Natural killer cell treated with Interleukin-12 subunit alpha and Interleukin-12 subunit beta and Interleukin-15 and Interleukin-18, amount 100 ng/mL, for 72 hours (primary cell): ENCODE measurements at regions not wholly inside any gene's neighbourhood (a gene's known extent, or its start where the extent isn't known, plus 50 kb on each side); places are given as distances from the start of the nearest gene placed in this dataset.

Experiments used
- ATAC-seq, 2 donors: fragments of 150-1000 bp; cut with Tn5 transposase in 1 of 2; sonication (Bioruptor Pico), chemical (Tn5 transposase) in 1 of 2; 2 replicates each; pipeline ENCODE4 v1.10.0; 2021
- DNase-seq: peaks from one replicate; pipeline ENCODE4 v3.0.0; 2022; ENCODE audit warnings: low spot score
- H3K27ac Mint-ChIP-seq, 2 donors: 1 replicate in 1 of 2; 2 replicates in 1 of 2; pipeline ENCODE4 v1.8.0; 2022; ENCODE audit warnings: mixed read lengths in 2 of 2, mild to moderate bottlenecking in 1 of 2, moderate library complexity in 1 of 2
- H3K27me3 Mint-ChIP-seq, 2 donors: 1 replicate in 1 of 2; 2 replicates in 1 of 2; pipeline ENCODE4 v1.8.0; 2022; ENCODE audit warnings: mixed read lengths in 2 of 2
- H3K36me3 Mint-ChIP-seq: one replicate; pipeline ENCODE4 v1.8.0; 2022; ENCODE audit warnings: mixed read lengths
- H3K4me1 Mint-ChIP-seq, 2 donors: 1 replicate in 1 of 2; 2 replicates in 1 of 2; pipeline ENCODE4 v1.8.0; 2022; ENCODE audit warnings: low read depth in 2 of 2, mixed read lengths in 2 of 2, mild to moderate bottlenecking in 1 of 2
- H3K4me3 Mint-ChIP-seq: one replicate; pipeline ENCODE4 v1.8.0; 2022; ENCODE audit warnings: mixed read lengths
- H3K9me3 Mint-ChIP-seq: 2 replicates; pipeline ENCODE4 v1.8.0; 2022; ENCODE audit warnings: mixed read lengths

GRCh38 chr5:26482810-26483375, 555.5 kb downstream of the CDH9 start:
- no peaks in the 10 kb centered on the region for H3K4me1 Mint-ChIP-seq
- no peak overlapping the region for H3K27ac Mint-ChIP-seq
- DNase-seq (no peak), ATAC-seq (no peak)
- peaks cover 12% of the 10 kb centered on the region for H3K9me3 Mint-ChIP-seq
- peaks cover 5% of the 10 kb centered on the region for H3K36me3 Mint-ChIP-seq
- H3K27me3 Mint-ChIP-seq = no peaks in the 10 kb centered on the region
- H3K4me3 Mint-ChIP-seq = no peak overlapping the region

GRCh38 chr5:26482076-26482809, 556.1 kb downstream of the CDH9 start:
- Mint-ChIP-seq H3K9me3 (peaks cover 5% of the 10 kb centered on the region), H3K36me3 (peaks cover 5% of the 10 kb centered on the region), H3K4me1 (no peaks in the 10 kb centered on the region), H3K27ac (no peak overlapping the region), H3K4me3 (no peak overlapping the region), H3K27me3 (no peaks in the 10 kb centered on the region)
- ATAC-seq (no peak), DNase-seq (no peak)

- Mint-ChIP-seq H3K4me3 (no peak overlapping the region), H3K27ac (no peak overlapping the region), H3K36me3 (peaks cover 6% of the 10 kb centered on the region), H3K27me3 (no peaks in the 10 kb centered on the region), H3K4me1 (no peaks in the 10 kb centered on the region), H3K9me3 (peaks cover 6% of the 10 kb centered on the region)
- ATAC-seq (no peak), DNase-seq (no peak)
Observed at GRCh38 chr5:26470439-26470838, 567.9 kb downstream of the CDH9 start.

GRCh38 chr5:26439121-26439520, 599.3 kb downstream of the CDH9 start:
- no peak for DNase-seq
- Mint-ChIP-seq H3K4me1 (no peaks in the 10 kb centered on the region), H3K9me3 (peaks cover 25% of the 10 kb centered on the region), H3K27ac (no peak overlapping the region), H3K27me3 (no peaks in the 10 kb centered on the region), H3K4me3 (no peak overlapping the region), H3K36me3 (peaks cover 15% of the 10 kb centered on the region)
- no peak for ATAC-seq

- H3K4me1 Mint-ChIP-seq = no peaks in the 10 kb centered on the region
- no peak overlapping the region for H3K27ac Mint-ChIP-seq
- peaks cover 28% of the 10 kb centered on the region for H3K9me3 Mint-ChIP-seq
- H3K27me3 Mint-ChIP-seq = no peaks in the 10 kb centered on the region
- no peak for DNase-seq
- H3K36me3 Mint-ChIP-seq = peaks cover 10% of the 10 kb centered on the region
- no peak for ATAC-seq
- H3K4me3 Mint-ChIP-seq = no peak overlapping the region
Observed at GRCh38 chr5:26434688-26435087, 603.7 kb downstream of the CDH9 start.

GRCh38 chr5:26432386-26432785, 606.0 kb downstream of the CDH9 start:
- Mint-ChIP-seq H3K9me3 (peaks cover 27% of the 10 kb centered on the region), H3K27me3 (no peaks in the 10 kb centered on the region), H3K27ac (no peak overlapping the region), H3K4me1 (no peaks in the 10 kb centered on the region), H3K36me3 (peaks cover 6% of the 10 kb centered on the region), H3K4me3 (no peak overlapping the region)
- DNase-seq (no peak), ATAC-seq (no peak)

- H3K9me3 Mint-ChIP-seq = peaks cover 20% of the 10 kb centered on the region
- ATAC-seq (no peak), DNase-seq (no peak)
Observed at GRCh38 chr5:26430323-26430722, 608.1 kb downstream of the CDH9 start.

GRCh38 chr5:26427281-26427680, 611.1 kb downstream of the CDH9 start:
- no peaks in the 10 kb centered on the region for H3K36me3 Mint-ChIP-seq
- DNase-seq = no peak
- H3K9me3 Mint-ChIP-seq = peaks cover 19% of the 10 kb centered on the region
- no peak overlapping the region for H3K27ac Mint-ChIP-seq
- no peaks in the 10 kb centered on the region for H3K4me1 Mint-ChIP-seq
- no peaks in the 10 kb centered on the region for H3K27me3 Mint-ChIP-seq
- no peak overlapping the region for H3K4me3 Mint-ChIP-seq
- ATAC-seq = no peak

More at GRCh38 chr5:26430323-26430722, 608.1 kb downstream of the CDH9 start:
- peaks cover 6% of the 10 kb centered on the region for H3K36me3 Mint-ChIP-seq
- H3K4me1 Mint-ChIP-seq = no peaks in the 10 kb centered on the region
- H3K27me3 Mint-ChIP-seq = no peaks in the 10 kb centered on the region
- H3K4me3 Mint-ChIP-seq = no peak overlapping the region
- H3K27ac Mint-ChIP-seq = no peak overlapping the region

- peaks cover 18% of the 10 kb centered on the region for H3K9me3 Mint-ChIP-seq
- ATAC-seq (no peak), DNase-seq (no peak)
- no peak overlapping the region for H3K27ac Mint-ChIP-seq
- no peaks in the 10 kb centered on the region for H3K27me3 Mint-ChIP-seq
- H3K4me3 Mint-ChIP-seq = no peak overlapping the region
- peaks cover 11% of the 10 kb centered on the region for H3K36me3 Mint-ChIP-seq
- no peaks in the 10 kb centered on the region for H3K4me1 Mint-ChIP-seq
Observed at GRCh38 chr5:26419987-26420386, 618.4 kb downstream of the CDH9 start.

GRCh38 chr5:26416911-26417310, 621.5 kb downstream of the CDH9 start:
- Mint-ChIP-seq H3K27ac (no peak overlapping the region), H3K27me3 (no peaks in the 10 kb centered on the region), H3K4me1 (no peaks in the 10 kb centered on the region), H3K4me3 (no peak overlapping the region), H3K9me3 (peaks cover 9% of the 10 kb centered on the region), H3K36me3 (peaks cover 11% of the 10 kb centered on the region)
- ATAC-seq (no peak), DNase-seq (no peak)

GRCh38 chr5:26415987-26416779, 622.2 kb downstream of the CDH9 start:
- Mint-ChIP-seq H3K4me3 (no peak overlapping the region), H3K36me3 (peaks cover 9% of the 10 kb centered on the region), H3K27me3 (no peaks in the 10 kb centered on the region), H3K4me1 (no peaks in the 10 kb centered on the region), H3K9me3 (peaks cover 6% of the 10 kb centered on the region), H3K27ac (no peak overlapping the region)
- DNase-seq = no peak
- no peak for ATAC-seq

- Mint-ChIP-seq H3K27ac (no peak overlapping the region), H3K4me3 (no peak overlapping the region), H3K9me3 (peaks cover 27% of the 10 kb centered on the region), H3K27me3 (no peaks in the 10 kb centered on the region), H3K4me1 (no peaks in the 10 kb centered on the region), H3K36me3 (peaks cover 16% of the 10 kb centered on the region)
- ATAC-seq (no peak), DNase-seq (no peak)
Observed at GRCh38 chr5:26390608-26391007, 647.8 kb downstream of the CDH9 start.

- Mint-ChIP-seq H3K27ac (no peak overlapping the region), H3K4me3 (no peak overlapping the region), H3K4me1 (no peaks in the 10 kb centered on the region), H3K9me3 (peaks cover 23% of the 10 kb centered on the region), H3K36me3 (peaks cover 16% of the 10 kb centered on the region), H3K27me3 (no peaks in the 10 kb centered on the region)
- ATAC-seq = no peak
- no peak for DNase-seq
Observed at GRCh38 chr5:26388976-26389375, 649.4 kb downstream of the CDH9 start.

- Mint-ChIP-seq H3K27ac (no peak overlapping the region), H3K36me3 (peaks cover 16% of the 10 kb centered on the region), H3K4me1 (no peaks in the 10 kb centered on the region), H3K9me3 (peaks cover 18% of the 10 kb centered on the region), H3K27me3 (no peaks in the 10 kb centered on the region), H3K4me3 (no peak overlapping the region)
- DNase-seq = no peak
- no peak for ATAC-seq
Observed at GRCh38 chr5:26386532-26386931, 651.9 kb downstream of the CDH9 start.
